Peyer's patch (tissue), 4 donors: ENCODE measurements at regions not wholly inside any gene's neighbourhood (a gene's known extent, or its start where the extent isn't known, plus 50 kb on each side); places are given as distances from the start of the nearest gene placed in this dataset.

Experiments
- CTCF ChIP-seq, 6 experiments: fragments of 450-650 bp in 4 of 6; fragments of 200-600 bp in 2 of 6; sonication (generic) in 1 of 6; IDR thresholded peaks; one replicate each; pipeline ENCODE4 v1.5.1; 2017 to 2019; ENCODE audit warnings: antibody characterized with exemption in 6 of 6, mild to moderate bottlenecking in 3 of 6, moderate library complexity in 1 of 6
- POLR2A ChIP-seq, 2 donors: fragments of 450-650 bp; IDR thresholded peaks; one replicate each; pipeline ENCODE4 v1.5.1; 2017; ENCODE audit warnings: antibody characterized with exemption in 2 of 2, mild to moderate bottlenecking in 2 of 2, moderate library complexity in 2 of 2

DNA sequence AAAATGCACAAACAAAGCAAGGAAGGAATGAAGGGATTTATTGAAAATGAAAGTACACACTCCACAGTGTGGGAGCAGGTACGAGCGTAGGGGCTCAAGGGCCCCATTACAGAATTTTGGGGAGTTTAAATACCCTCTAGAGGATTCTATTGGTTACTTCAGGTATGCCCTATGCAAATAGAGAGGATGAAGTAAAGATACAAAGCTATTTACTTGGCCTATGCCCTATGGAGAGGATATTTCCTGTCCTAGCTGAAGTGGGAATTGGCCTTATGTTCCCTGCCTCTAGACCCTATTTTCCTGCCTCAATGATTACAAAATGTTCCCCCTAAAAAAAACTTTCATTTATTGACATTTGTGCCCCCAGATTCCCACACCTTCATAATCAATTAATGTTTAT is 59.7 kb upstream of the ASIP start:
- no peak for TF ChIP-seq POLR2A (IDR thresholded peaks at IDR 0.05)
- no peak for TF ChIP-seq CTCF (IDR thresholded peaks at IDR 0.05)
